ENCODE measurements at regions not wholly inside any gene's neighbourhood (a gene's known extent, or its start where the extent isn't known, plus 50 kb on each side); places are given as distances from the start of the nearest gene placed in this dataset.

- TF ChIP-seq CTCF (conservative IDR thresholded peaks at IDR 0.05; ENCODE audit: low read depth, low read length) (no peak), EZH2 (IDR thresholded peaks at IDR 0.05; ENCODE audit: borderline replicate concordance, low read depth, low read length, poor library complexity, severe bottlenecking) (no peak)
These were observed 1305.0 kb upstream of the NRXN1 start for GRCh38 chr2:52336951-52337350.
